IMR-90 (cell line): ENCODE measurements at regions not wholly inside any gene's neighbourhood (a gene's known extent, or its start where the extent isn't known, plus 50 kb on each side); places are given as distances from the start of the nearest gene placed in this dataset.

Source experiments
- ATAC-seq: fragments of 200-7000 bp; cut with Tn5 transposase; 2 replicates; pipeline ENCODE4 v1.9.1; 2020; ENCODE audit warnings: low read depth, mild to moderate bottlenecking, moderate library complexity
- BruUV-seq: library from RNA; stranded (reverse); fragments of 400-500 nt; replicated peaks from 2 replicates; lab custom pipeline; 2021; lab: Mats Ljungman, UMichigan
- CTCF ChIA-PET: fragments of 300-600 bp; formaldehyde crosslinking; extraction: SDS; loops from one replicate; lab custom pipeline; 2021; ENCODE audit warnings: antibody characterized with exemption; lab: Yijun Ruan, JAX
- POLR2A ChIA-PET: fragments of 300-600 bp; sonication (Branson Sonifier 250); formaldehyde crosslinking; loops from one replicate; lab custom pipeline; 2022; ENCODE audit warnings: antibody characterized with exemption; ENCODE audit not compliant: unreplicated experiment; lab: Charles Lee
- DNase-seq: peaks from one replicate; pipeline ENCODE4 v3.0.0; 2013
- H2AFZ ChIP-seq: replicated peaks from 2 replicates; pipeline ENCODE3; 2013; ENCODE audit warnings: low read length, mild to moderate bottlenecking; ENCODE audit not compliant: poor library complexity
- H2AK5ac ChIP-seq: 2 replicates; pipeline ENCODE4 v1.6.1; 2013; ENCODE audit warnings: low read depth, low read length, inconsistent platforms
- H2AK9ac ChIP-seq: replicated peaks from 2 replicates; pipeline ENCODE3; 2013; ENCODE audit warnings: mild to moderate bottlenecking, low read depth, low read length, moderate library complexity; ENCODE audit not compliant: poor library complexity
- H2BK120ac ChIP-seq: 2 replicates; pipeline ENCODE4 v1.6.1; 2013; ENCODE audit warnings: low read depth, low read length, inconsistent platforms
- H2BK15ac ChIP-seq: 3 replicates; pipeline ENCODE4 v1.6.1; 2013; ENCODE audit warnings: low read depth, low read length, inconsistent platforms
- H2BK20ac ChIP-seq: 2 replicates; pipeline ENCODE4 v1.6.1; 2013; ENCODE audit warnings: low read depth, mild to moderate bottlenecking, inconsistent platforms, low read length, moderate library complexity
- H2BK5ac ChIP-seq: 2 replicates; pipeline ENCODE4 v1.6.1; 2013; ENCODE audit warnings: mild to moderate bottlenecking, low read depth, low read length, inconsistent platforms; ENCODE audit not compliant: poor library complexity, severe bottlenecking
- H3K14ac ChIP-seq: replicated peaks from 2 replicates; pipeline ENCODE4 v1.6.1; 2013; ENCODE audit warnings: low read depth, low read length, inconsistent platforms
- H3K18ac ChIP-seq: 2 replicates; pipeline ENCODE4 v1.6.1; 2013; ENCODE audit warnings: low read depth, low read length, control low read depth
- H3K23ac ChIP-seq: 2 replicates; pipeline ENCODE4 v1.6.1; 2013; ENCODE audit warnings: low read depth, low read length, inconsistent platforms
- H3K27ac ChIP-seq: 2 replicates; pipeline ENCODE4 v1.5.1; 2013; ENCODE audit warnings: mild to moderate bottlenecking, control low read depth, low read length; ENCODE audit not compliant: insufficient read depth
- H3K27me3 ChIP-seq: 2 replicates; pipeline ENCODE4 v1.6.1; 2013; ENCODE audit warnings: low read length; ENCODE audit not compliant: control insufficient read depth, insufficient read depth
- H3K36me3 ChIP-seq: 2 replicates; pipeline ENCODE4 v1.6.1; 2013; ENCODE audit warnings: low read length, mixed read lengths; ENCODE audit not compliant: control insufficient read depth, insufficient read depth
- H3K4ac ChIP-seq: 2 replicates; pipeline ENCODE4 v1.6.1; 2013; ENCODE audit warnings: low read depth, low read length, inconsistent platforms
- H3K4me1 ChIP-seq: 2 replicates; pipeline ENCODE4 v1.6.1; 2013; ENCODE audit warnings: low read length, mixed read lengths; ENCODE audit not compliant: control insufficient read depth, insufficient read depth
- H3K4me2 ChIP-seq: 2 replicates; pipeline ENCODE4 v1.6.1; 2013; ENCODE audit warnings: low read depth, mild to moderate bottlenecking, control low read depth, low read length, moderate library complexity
- H3K4me3 ChIP-seq: 2 replicates; pipeline ENCODE4 v1.5.1; 2013; ENCODE audit warnings: low read depth, mild to moderate bottlenecking, control low read depth, low read length, moderate library complexity; ENCODE audit not compliant: insufficient read depth
- H3K56ac ChIP-seq: 2 replicates; pipeline ENCODE4 v1.6.1; 2013; ENCODE audit warnings: low read length, inconsistent platforms; ENCODE audit not compliant: insufficient read depth; ENCODE audit errors: extremely low read depth
- H3K79me1 ChIP-seq, 2 experiments: 2 replicates each; pipeline ENCODE4 v1.6.1; 2013; ENCODE audit warnings: low read length in 2 of 2, inconsistent platforms in 1 of 2, low read depth in 1 of 2
- H3K9ac ChIP-seq: 2 replicates; pipeline ENCODE4 v1.6.1; 2013; ENCODE audit warnings: low read depth, low read length, control low read depth
- H3K9me1 ChIP-seq: 2 replicates; pipeline ENCODE4 v1.6.1; 2013; ENCODE audit warnings: low read length, inconsistent platforms; ENCODE audit not compliant: insufficient read depth
- H3K9me3 ChIP-seq: 2 replicates; pipeline ENCODE4 v1.6.1; 2013; ENCODE audit warnings: low read length; ENCODE audit not compliant: control insufficient read depth, insufficient read depth
- H4K20me1 ChIP-seq: 2 replicates; pipeline ENCODE4 v1.6.1; 2013; ENCODE audit warnings: low read length, inconsistent platforms; ENCODE audit not compliant: insufficient read depth
- H4K5ac ChIP-seq: 2 replicates; pipeline ENCODE4 v1.6.1; 2013; ENCODE audit warnings: mild to moderate bottlenecking, low read depth, low read length, control low read depth
- H4K8ac ChIP-seq, 2 experiments: 2 replicates each; pipeline ENCODE4 v1.6.1; 2013; ENCODE audit warnings: low read depth in 2 of 2, low read length in 2 of 2, control low read depth in 1 of 2, inconsistent platforms in 1 of 2
- H4K91ac ChIP-seq: 2 replicates; pipeline ENCODE4 v1.6.1; 2013; ENCODE audit warnings: low read depth, low read length, inconsistent platforms; ENCODE audit not compliant: insufficient read depth
- NFE2L2 ChIP-seq: fragments of 150-350 bp; IDR thresholded peaks from 2 replicates; pipeline ENCODE4 v1.6.1; 2016; ENCODE audit warnings: low read depth, mild to moderate bottlenecking, low read length
- POLR2A ChIP-seq: IDR thresholded peaks from 2 replicates; pipeline ENCODE4 v1.6.1; 2012; ENCODE audit warnings: mild to moderate bottlenecking, low read depth, low read length
- WGBS, 2 experiments: methylation state at CpG; one replicate each; pipeline versions ENCODE4 v1.1.5 to v1.1.7; 2013; ENCODE audit warnings: missing lambda C conversion rate in 2 of 2; ENCODE audit not compliant: insufficient read length in 1 of 2; ENCODE audit errors: extremely low coverage in 2 of 2; 5-methylcytosine and 5-hydroxymethylcytosine counted together
- dilution Hi-C: fragments of 300-500 bp; cut with HindIII; formaldehyde crosslinking; loops from one replicate; pipeline ENCODE4 v1.14.3; 2018; ENCODE audit warnings: low sequenced_read_pairs; ENCODE audit not compliant: unreplicated experiment
- in situ Hi-C: fragments of 300-500 bp; cut with MboI; formaldehyde crosslinking; loops from 3 replicates; pipeline ENCODE4 v1.14.3; 2019; ENCODE audit warnings: low sequenced_read_pairs, inconsistent platforms, mixed read lengths
- intact Hi-C: fragments of 100-400 bp; cut with micrococcal nuclease; formaldehyde crosslinking; loops from 2 replicates; pipeline ENCODE4 v1.10.0; 2022

DNA sequence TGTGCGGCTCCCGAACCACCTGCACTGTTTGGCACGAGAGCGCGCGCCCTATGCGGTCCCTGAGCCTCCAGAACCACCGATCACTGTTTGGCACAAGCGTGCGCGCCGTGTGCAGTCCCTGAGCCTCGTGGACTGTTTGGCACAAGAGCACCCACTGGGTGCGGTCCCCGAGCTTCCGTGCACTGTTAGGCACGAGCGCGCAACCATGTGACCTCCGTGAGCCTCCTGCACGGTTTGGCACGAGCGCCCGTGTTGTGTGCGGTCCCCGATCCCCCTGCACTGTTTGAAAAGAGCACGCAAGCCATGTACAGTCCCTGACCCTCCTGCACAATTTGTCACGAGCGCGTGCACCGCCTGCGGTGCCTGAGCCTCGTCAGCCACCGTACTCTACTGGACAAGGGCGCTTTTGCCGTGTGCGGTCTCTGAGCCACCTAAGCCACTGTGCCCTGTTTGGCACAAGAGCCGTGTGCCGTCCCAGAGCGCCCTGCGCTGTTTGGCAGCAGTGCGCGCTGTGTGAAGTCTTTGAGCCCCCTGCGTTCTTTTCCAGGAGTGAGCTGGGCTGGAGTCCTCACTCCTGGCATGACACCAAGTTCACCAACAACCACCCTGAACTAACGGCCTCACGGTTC is 163.7 kb upstream of the USP9Y start:
- no peak overlapping the region for H3K18ac ChIP-seq
- H3K9me1 ChIP-seq: no peaks in the 10 kb centered on the region
- H4K91ac ChIP-seq: no peak overlapping the region
- H4K5ac ChIP-seq: no peak overlapping the region
- no peaks in the 10 kb centered on the region for H3K4me1 ChIP-seq
- no peak overlapping the region for H2BK15ac ChIP-seq
- H3K36me3 ChIP-seq: no peaks in the 10 kb centered on the region
- no peaks in the 10 kb centered on the region for H3K27me3 ChIP-seq
- no peaks in the 10 kb centered on the region for H4K20me1 ChIP-seq
- H3K56ac ChIP-seq: no peak overlapping the region
- H3K14ac ChIP-seq: no peak overlapping the region
- no peak for ATAC-seq
- H3K9ac ChIP-seq: no peak overlapping the region
- H3K4ac ChIP-seq: no peak overlapping the region
- no peak overlapping the region for H2BK120ac ChIP-seq
- in situ Hi-C loops: no loop called here
- CTCF ChIA-PET: no interaction called here
- H2AFZ ChIP-seq: no peak overlapping the region
- H3K9me3 ChIP-seq: no peaks in the 10 kb centered on the region
- DNase-seq: no peak
- TF ChIP-seq NFE2L2 (no peak), POLR2A (no peak)
- H3K23ac ChIP-seq: no peak overlapping the region
- H2AK5ac ChIP-seq: no peak overlapping the region
- no peaks in the 10 kb centered on the region for H3K79me1 ChIP-seq
- no peak overlapping the region for H2BK20ac ChIP-seq
- dilution Hi-C loops: no loop called here
- no peak overlapping the region for H2BK5ac ChIP-seq
- POLR2A ChIA-PET: no interaction called here
- no peak overlapping the region for H3K27ac ChIP-seq
- no peak overlapping the region for H4K8ac ChIP-seq
- no peak overlapping the region for H3K4me3 ChIP-seq
- H3K4me2 ChIP-seq: no peak overlapping the region
- intact Hi-C loops: no loop called here
- H2AK9ac ChIP-seq: no peak overlapping the region
- WGBS, 2 experiments: no CpG with 5 or more reads among the region's 46 CpGs
- no TSS peak for BruUV-seq
